Keratinocyte (primary cell): ENCODE measurements at regions not wholly inside any gene's neighbourhood (a gene's known extent, or its start where the extent isn't known, plus 50 kb on each side); places are given as distances from the start of the nearest gene placed in this dataset.

Source experiments
- DNase-seq: peaks from one replicate; pipeline ENCODE4 v3.0.0-alpha.2; 2011; ENCODE audit warnings: low read depth, missing footprints, low spot score
- FAIRE-seq: peaks from 2 replicates; lab custom pipeline; 2011; peaks lifted over from hg19 to GRCh38; lab: Jason Lieb, UNC
- H2AFZ ChIP-seq: 2 replicates; pipeline ENCODE4 v1.6.0; 2012; ENCODE audit warnings: low read length, control low read depth, inconsistent platforms; ENCODE audit not compliant: control insufficient read depth
- H3K27ac ChIP-seq: 2 replicates; pipeline ENCODE4 v1.5.1; 2011; ENCODE audit warnings: low read length; ENCODE audit not compliant: control insufficient read depth, insufficient read depth
- H3K27me3 ChIP-seq: 3 replicates; pipeline ENCODE4 v1.6.0; 2011; ENCODE audit warnings: low read length; ENCODE audit not compliant: control insufficient read depth, insufficient read depth; ENCODE audit errors: extremely low read depth
- H3K36me3 ChIP-seq, 2 experiments: 2 replicates in 1 of 2; 3 replicates in 1 of 2; pipeline ENCODE4 v1.5.1; 2011; ENCODE audit warnings: low read length in 2 of 2, mild to moderate bottlenecking in 1 of 2; ENCODE audit not compliant: control insufficient read depth in 2 of 2, insufficient read depth in 2 of 2; ENCODE audit errors: extremely low read depth in 1 of 2
- H3K4me1 ChIP-seq: 3 replicates; pipeline ENCODE4 v1.5.1; 2011; ENCODE audit warnings: low read length; ENCODE audit not compliant: control insufficient read depth, insufficient read depth; ENCODE audit errors: extremely low read depth
- H3K4me2 ChIP-seq: 3 replicates; pipeline ENCODE4 v1.6.0; 2011; ENCODE audit warnings: low read depth, low read length; ENCODE audit not compliant: control insufficient read depth, insufficient read depth; ENCODE audit errors: extremely low read depth
- H3K4me3 ChIP-seq, 3 experiments: fragments of 200-600 bp in 1 of 3; sonication (generic) in 1 of 3; 2 replicates in 2 of 3; 3 replicates in 1 of 3; pipeline ENCODE4 v1.5.1; 2011 to 2016; ENCODE audit warnings: low read length in 3 of 3, mild to moderate bottlenecking in 3 of 3, control low read depth in 2 of 3, inconsistent platforms in 1 of 3, low read depth in 1 of 3, mixed read lengths in 1 of 3, mixed run types in 1 of 3, moderate library complexity in 1 of 3; ENCODE audit not compliant: control insufficient read depth in 2 of 3, insufficient read depth in 2 of 3; ENCODE audit errors: extremely low read depth in 1 of 3
- H3K79me2 ChIP-seq: 2 replicates; pipeline ENCODE4 v1.6.0; 2012; ENCODE audit warnings: low read length; ENCODE audit not compliant: control insufficient read depth, insufficient read depth
- H3K9ac ChIP-seq: 3 replicates; pipeline ENCODE4 v1.6.0; 2011; ENCODE audit warnings: low read length; ENCODE audit not compliant: control insufficient read depth, insufficient read depth; ENCODE audit errors: extremely low read depth
- H3K9me1 ChIP-seq: 3 replicates; pipeline ENCODE4 v1.6.0; 2011; ENCODE audit warnings: low read length; ENCODE audit not compliant: control insufficient read depth, insufficient read depth; ENCODE audit errors: extremely low read depth
- H3K9me3 ChIP-seq: 2 replicates; pipeline ENCODE4 v1.5.1; 2012; ENCODE audit warnings: low read depth, low read length; ENCODE audit not compliant: control insufficient read depth
- H4K20me1 ChIP-seq: 3 replicates; pipeline ENCODE4 v1.6.0; 2011; ENCODE audit warnings: low read length; ENCODE audit not compliant: control insufficient read depth, insufficient read depth; ENCODE audit errors: extremely low read depth
- EZH2 ChIP-seq: IDR thresholded peaks from one replicate; pipeline ENCODE4 v1.6.1; 2012; ENCODE audit warnings: inconsistent platforms, mild to moderate bottlenecking, low read length, moderate library complexity
- dilution Hi-C: fragments of 300-500 bp; cut with MboI; formaldehyde crosslinking; loops from one replicate; pipeline ENCODE4 v1.7.0; 2020; ENCODE audit warnings: low sequenced_read_pairs; ENCODE audit not compliant: extremely low pct_ligation_motif_present
- TF ChIP-seq, protein P1 (sequence below), 3 experiments: IDR thresholded peaks in 1 of 3; conservative IDR thresholded peaks in 1 of 3; optimal IDR thresholded peaks in 1 of 3; 2 replicates in 2 of 3; 3 replicates in 1 of 3; pipeline versions ENCODE3 to v1.5.1; 2011; ENCODE audit warnings: low read length in 3 of 3, mild to moderate bottlenecking in 3 of 3, moderate library complexity in 2 of 3, control low read depth in 1 of 3, inconsistent platforms in 1 of 3; ENCODE audit not compliant: insufficient read depth in 2 of 3; ENCODE audit errors: extremely low read depth in 1 of 3

DNA sequence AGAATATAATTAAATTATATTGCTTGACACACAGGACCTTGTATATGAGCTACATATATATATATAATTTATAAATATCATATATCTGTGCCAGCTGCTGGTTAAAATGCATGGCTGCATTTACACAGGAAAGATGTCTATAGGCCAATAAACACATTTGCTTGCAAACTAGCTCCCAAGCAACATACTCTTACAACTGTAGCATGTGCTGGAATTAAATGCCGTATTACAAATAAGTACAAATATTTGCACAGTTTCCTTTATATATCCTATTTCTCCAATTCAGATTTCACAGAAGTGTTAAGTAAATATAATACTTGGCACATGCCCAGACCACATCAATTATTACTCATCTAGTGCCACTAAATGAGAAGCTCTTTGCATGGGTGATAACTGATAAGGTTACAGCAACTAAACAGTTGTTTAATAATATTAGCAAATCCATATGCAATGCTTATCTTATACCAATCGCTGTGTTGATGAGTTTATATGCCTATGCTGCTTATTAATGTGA, 66.7 kb upstream of the E2F7 start:
- DNase-seq (no peak), FAIRE-seq (no peak)
- Histone ChIP-seq H2AFZ (no peak overlapping the region), H3K9me3 (no peaks in the 10 kb centered on the region), H3K4me3 (no peak overlapping the region), H3K27me3 (no peaks in the 10 kb centered on the region), H3K4me1 (no peaks in the 10 kb centered on the region), H3K79me2 (no peaks in the 10 kb centered on the region), H3K4me2 (no peak overlapping the region), H3K9me1 (no peaks in the 10 kb centered on the region), H4K20me1 (no peaks in the 10 kb centered on the region), H3K9ac (no peak overlapping the region), H3K27ac (no peak overlapping the region), H3K36me3 (no peaks in the 10 kb centered on the region)
- TF ChIP-seq EZH2: no peak
- TF ChIP-seq, protein P1, sequence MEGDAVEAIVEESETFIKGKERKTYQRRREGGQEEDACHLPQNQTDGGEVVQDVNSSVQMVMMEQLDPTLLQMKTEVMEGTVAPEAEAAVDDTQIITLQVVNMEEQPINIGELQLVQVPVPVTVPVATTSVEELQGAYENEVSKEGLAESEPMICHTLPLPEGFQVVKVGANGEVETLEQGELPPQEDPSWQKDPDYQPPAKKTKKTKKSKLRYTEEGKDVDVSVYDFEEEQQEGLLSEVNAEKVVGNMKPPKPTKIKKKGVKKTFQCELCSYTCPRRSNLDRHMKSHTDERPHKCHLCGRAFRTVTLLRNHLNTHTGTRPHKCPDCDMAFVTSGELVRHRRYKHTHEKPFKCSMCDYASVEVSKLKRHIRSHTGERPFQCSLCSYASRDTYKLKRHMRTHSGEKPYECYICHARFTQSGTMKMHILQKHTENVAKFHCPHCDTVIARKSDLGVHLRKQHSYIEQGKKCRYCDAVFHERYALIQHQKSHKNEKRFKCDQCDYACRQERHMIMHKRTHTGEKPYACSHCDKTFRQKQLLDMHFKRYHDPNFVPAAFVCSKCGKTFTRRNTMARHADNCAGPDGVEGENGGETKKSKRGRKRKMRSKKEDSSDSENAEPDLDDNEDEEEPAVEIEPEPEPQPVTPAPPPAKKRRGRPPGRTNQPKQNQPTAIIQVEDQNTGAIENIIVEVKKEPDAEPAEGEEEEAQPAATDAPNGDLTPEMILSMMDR (optimal IDR thresholded peaks at IDR 0.05 in 1 of 3, IDR thresholded peaks at IDR 0.05 in 1 of 3, conservative IDR thresholded peaks at IDR 0.05 in 1 of 3; ENCODE audit: extremely low read depth in 1 of 3, insufficient read depth in 2 of 3, low read length in 3 of 3): no peak
- dilution Hi-C loops: no loop called here

- no peak for DNase-seq
- dilution Hi-C loops: no loop called here
- Histone ChIP-seq H3K9me1 (no peaks in the 10 kb centered on the region), H3K27me3 (no peaks in the 10 kb centered on the region), H3K27ac (no peak overlapping the region), H3K36me3 (no peaks in the 10 kb centered on the region), H3K9ac (no peak overlapping the region), H3K9me3 (no peaks in the 10 kb centered on the region), H3K79me2 (no peaks in the 10 kb centered on the region), H4K20me1 (no peaks in the 10 kb centered on the region), H3K4me1 (no peaks in the 10 kb centered on the region), H2AFZ (no peak overlapping the region), H3K4me2 (no peak overlapping the region), H3K4me3 (no peak overlapping the region)
- no peak for TF ChIP-seq EZH2
- TF ChIP-seq, protein P1 (optimal IDR thresholded peaks at IDR 0.05 in 1 of 3, IDR thresholded peaks at IDR 0.05 in 1 of 3, conservative IDR thresholded peaks at IDR 0.05 in 1 of 3; ENCODE audit: extremely low read depth in 1 of 3, insufficient read depth in 2 of 3, low read length in 3 of 3): no peak
- FAIRE-seq: no peak
Observed at GRCh38 chr12:77130193-77130592, 64.8 kb upstream of the E2F7 start.
